Body of pancreas (tissue), 4 donors: ENCODE measurements at regions not wholly inside any gene's neighbourhood (a gene's known extent, or its start where the extent isn't known, plus 50 kb on each side); places are given as distances from the start of the nearest gene placed in this dataset.
"Not testable (repeated sequence)": the region's sequence is repeated elsewhere in the genome, so short reads cannot be mapped to it uniquely, and the experiment has no call there.

ENCODE experiments used
- ATAC-seq: fragments of 150-250 bp; one replicate; pipeline ENCODE4 v1.9.1; 2016
- DNase-seq, 4 donors: peaks; one replicate each; pipeline ENCODE4 v3.0.0-alpha.2; 2019
- H3K27ac ChIP-seq, 4 donors: fragments of 200-600 bp; sonication (generic); 1 replicate in 3 of 4; 2 replicates in 1 of 4; pipeline versions ENCODE4 v1.5.1 to v1.6.1; 2016 to 2019; ENCODE audit warnings: mild to moderate bottlenecking in 1 of 4, mixed read lengths in 1 of 4, moderate library complexity in 1 of 4
- H3K27me3 ChIP-seq, 2 donors: fragments of 200-600 bp; sonication (generic); one replicate each; pipeline ENCODE4 v1.6.0; 2016; ENCODE audit warnings: mild to moderate bottlenecking in 1 of 2
- H3K36me3 ChIP-seq, 2 donors: fragments of 200-600 bp; sonication (generic); replicated peaks in 1 of 2; 2 replicates each; pipeline ENCODE4 v1.5.1; 2016; ENCODE audit warnings: low read depth in 2 of 2; ENCODE audit not compliant: insufficient read depth in 1 of 2
- H3K4me1 ChIP-seq: fragments of 200-600 bp; sonication (generic); one replicate; pipeline ENCODE4 v1.6.0; 2016
- H3K4me3 ChIP-seq, 2 donors: fragments of 200-600 bp; sonication (generic); 1 replicate in 1 of 2; 2 replicates in 1 of 2; pipeline ENCODE4 v1.5.1; 2016 to 2019
- H3K9me3 ChIP-seq, 3 donors: fragments of 200-600 bp; sonication (generic); 1 replicate in 2 of 3; 2 replicates in 1 of 3; pipeline ENCODE4 v1.5.1; 2016
- CTCF ChIP-seq, 7 experiments: fragments of 450-650 bp in 4 of 7; fragments of 200-600 bp in 3 of 7; sonication (generic) in 3 of 7; IDR thresholded peaks; one replicate each; pipeline ENCODE4 v1.5.1; 2016 to 2019; ENCODE audit warnings: antibody characterized with exemption in 7 of 7
- POLR2A ChIP-seq, 3 donors: fragments of 450-650 bp; IDR thresholded peaks; one replicate each; pipeline ENCODE4 v1.6.1; 2016; ENCODE audit warnings: antibody characterized with exemption in 3 of 3, mild to moderate bottlenecking in 2 of 3
- WGBS, 2 donors: methylation state at CpG; one replicate each; pipeline ENCODE4 v1.1.5; 2017; 5-methylcytosine and 5-hydroxymethylcytosine counted together
- intact Hi-C: fragments of 100-400 bp; cut with DNase I; formaldehyde crosslinking; loops from one replicate; pipeline ENCODE4 v1.15.1; 2023

GRCh38 chr7:150000780-150001599 is 127.2 kb downstream of the ATP6V0E2 start:
- intact Hi-C loops, H3K27me3 ChIP-seq, ATAC-seq, H3K27ac ChIP-seq, H3K4me3 ChIP-seq, H3K9me3 ChIP-seq, DNase-seq, H3K4me1 ChIP-seq, H3K36me3 ChIP-seq: not testable (repeated sequence)
- 63 to 75% methylated on average over 7 to 17 of the region's 22 CpGs for WGBS, 2 donors

- Histone ChIP-seq H3K36me3 (no peaks in the 10 kb centered on the region), H3K9me3 (no peaks in the 10 kb centered on the region), H3K4me3 (no peak overlapping the region), H3K27me3 (no peaks in the 10 kb centered on the region), H3K4me1 (no peaks in the 10 kb centered on the region), H3K27ac (no peak overlapping the region)
- DNase-seq (no peak), ATAC-seq (no peak)
- TF ChIP-seq CTCF (IDR thresholded peaks at IDR 0.05) (no peak), POLR2A (IDR thresholded peaks at IDR 0.05) (no peak)
- intact Hi-C loops, result no loop called here
- 50 to 55% methylated on average over 4 of the region's 4 CpGs for WGBS, 2 donors
These were observed 129.6 kb downstream of the ATP6V0E2 start for GRCh38 chr7:150003304-150003810.

DNA sequence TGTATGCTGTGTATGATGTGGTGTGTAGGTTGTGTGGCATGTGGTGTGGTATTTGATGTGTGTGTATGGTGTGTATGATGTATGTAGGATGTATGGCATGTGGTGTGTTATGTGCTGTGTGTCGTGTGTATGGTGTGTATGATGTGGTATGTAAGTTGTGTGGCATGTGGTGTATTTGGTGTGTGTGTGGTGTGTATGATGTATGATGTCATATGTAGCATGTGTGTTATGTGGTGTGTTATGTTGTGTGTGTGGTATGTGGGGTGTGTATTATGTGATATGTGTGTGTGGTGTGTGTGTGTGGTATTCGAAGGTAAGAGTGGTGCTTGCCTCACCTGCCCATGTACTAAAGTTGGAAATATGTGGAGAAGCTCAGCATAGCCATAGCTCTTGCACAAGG is 130.2 kb downstream of the ATP6V0E2 start:
- H3K27me3 ChIP-seq, intact Hi-C loops, H3K9me3 ChIP-seq, ATAC-seq, H3K36me3 ChIP-seq, H3K4me1 ChIP-seq, DNase-seq, H3K4me3 ChIP-seq, H3K27ac ChIP-seq: not testable (repeated sequence)
- WGBS, 2 donors, result 88 to 95% methylated on average over 2 of the region's 2 CpGs

DNA sequence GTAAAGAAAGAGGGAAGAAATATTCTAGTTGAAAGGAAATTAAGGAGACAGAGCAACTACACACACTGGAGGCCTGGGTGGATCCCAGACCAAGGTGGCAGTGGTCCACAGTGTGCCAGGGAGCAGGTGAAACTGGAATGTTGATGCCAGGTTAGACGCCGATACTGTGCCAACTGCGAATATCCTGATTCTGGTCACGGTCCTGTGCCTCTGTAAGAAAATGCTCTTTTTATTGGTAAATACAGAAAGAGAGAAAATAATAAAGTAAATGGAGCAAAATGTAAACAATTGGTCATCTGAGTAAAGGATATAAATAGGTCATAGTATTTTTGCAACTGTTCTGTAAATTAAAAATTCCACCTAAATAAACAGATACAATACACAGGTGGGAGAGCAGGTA is 131.1 kb downstream of the ATP6V0E2 start:
- 93 to 94% methylated on average over 4 of the region's 4 CpGs for WGBS, 2 donors
- H3K9me3 ChIP-seq, H3K27ac ChIP-seq, H3K4me3 ChIP-seq, ATAC-seq, DNase-seq, H3K27me3 ChIP-seq, H3K36me3 ChIP-seq, H3K4me1 ChIP-seq, intact Hi-C loops: not testable (repeated sequence)

DNA sequence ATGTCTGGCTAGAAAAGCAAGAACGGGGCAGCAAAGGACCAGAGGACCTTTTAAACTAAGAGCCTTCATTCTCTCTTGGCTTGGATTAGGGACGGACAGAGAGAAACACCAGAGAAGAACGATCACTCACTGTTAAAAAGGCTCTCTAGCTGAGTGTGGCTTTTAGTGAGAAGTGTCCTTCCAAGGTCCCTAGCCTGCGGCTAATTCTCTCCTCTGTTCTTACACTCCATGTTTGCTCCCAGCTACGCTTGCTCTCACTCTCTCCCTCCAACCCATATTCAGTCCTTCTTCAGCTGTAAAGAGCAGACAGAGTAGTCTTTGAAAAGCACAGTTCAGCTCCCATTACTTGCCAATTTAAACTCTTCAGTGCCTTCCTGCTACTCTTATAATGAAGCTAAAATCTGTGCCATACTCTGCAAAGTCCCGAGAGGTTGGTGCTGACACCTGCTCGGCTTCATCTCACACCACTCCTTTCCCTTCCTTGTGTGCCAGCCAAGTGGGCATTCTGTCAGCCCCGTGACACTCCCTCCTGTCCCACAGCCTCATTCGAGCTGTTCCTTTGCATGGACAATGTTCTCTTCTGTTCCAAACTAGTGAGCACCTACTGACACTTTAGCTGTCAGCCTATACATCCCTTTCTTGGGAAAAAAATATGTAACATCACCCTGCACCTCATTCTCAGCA is 136.0 kb downstream of the ATP6V0E2 start:
- WGBS, 2 donors, result 77% methylated on average over 8 to 9 of the region's 9 CpGs
- H3K36me3 ChIP-seq, ATAC-seq, H3K27me3 ChIP-seq, H3K27ac ChIP-seq, intact Hi-C loops, H3K4me1 ChIP-seq, DNase-seq, H3K9me3 ChIP-seq, H3K4me3 ChIP-seq: not testable (repeated sequence)

DNA sequence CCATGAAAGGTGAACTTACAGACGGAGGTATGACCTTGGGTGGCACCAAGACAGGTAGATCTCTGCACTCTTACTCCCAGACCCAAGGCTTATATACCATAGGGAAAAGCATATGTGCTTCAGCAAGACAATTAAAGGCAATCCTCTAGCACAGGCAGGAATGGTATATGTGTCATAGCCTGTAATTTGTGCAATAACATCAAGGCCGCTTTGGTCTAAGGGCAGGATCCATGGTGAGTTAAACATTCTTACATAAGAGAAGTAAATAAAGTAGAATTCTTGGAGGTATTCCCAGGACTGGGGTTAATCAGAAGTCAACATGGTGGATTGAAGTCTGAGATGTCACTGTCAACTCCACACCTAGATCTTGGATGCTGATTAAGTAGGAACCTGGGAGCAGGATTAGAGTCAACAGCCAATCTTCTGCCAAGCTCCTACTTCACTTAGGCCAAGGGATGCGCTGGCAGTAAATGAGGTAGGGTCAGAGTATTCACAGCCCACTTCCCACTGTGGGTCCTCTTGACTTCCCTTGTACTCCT is 143.0 kb downstream of the ATP6V0E2 start:
- H3K4me1 ChIP-seq, result peaks cover 13% of the 10 kb centered on the region
- H3K27ac ChIP-seq, H3K4me3 ChIP-seq, H3K27me3 ChIP-seq, H3K9me3 ChIP-seq, intact Hi-C loops, H3K36me3 ChIP-seq: not testable (repeated sequence)
- ATAC-seq (peak; percentile 69), DNase-seq (peak in 1 of 4 donors; percentile 13)
- 61 to 68% methylated on average over 3 of the region's 3 CpGs for WGBS, 2 donors

DNA sequence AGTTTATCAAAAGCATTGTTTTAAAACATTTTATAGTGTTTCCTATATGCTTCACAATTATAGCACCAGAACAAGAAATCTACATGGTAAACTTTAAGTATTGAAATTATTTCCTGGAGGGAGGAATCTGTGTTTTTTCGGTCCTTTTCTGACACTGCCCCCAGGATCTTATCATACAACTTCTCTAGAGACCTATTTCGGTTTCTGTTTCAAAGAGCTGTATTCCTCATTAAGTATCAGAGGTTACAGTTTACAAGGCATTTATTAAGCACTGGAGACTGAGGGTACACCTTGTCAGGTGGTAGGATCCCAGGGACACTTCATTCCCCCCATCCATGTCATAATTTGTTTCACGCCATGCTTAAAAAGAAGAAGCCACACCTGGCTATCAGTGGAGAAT is 146.4 kb downstream of the ATP6V0E2 start:
- H3K27me3 ChIP-seq, ATAC-seq, H3K36me3 ChIP-seq, H3K27ac ChIP-seq, DNase-seq, H3K4me3 ChIP-seq, intact Hi-C loops, H3K9me3 ChIP-seq: not testable (repeated sequence)
- peaks cover 13% of the 10 kb centered on the region for H3K4me1 ChIP-seq
- WGBS, 2 donors, result 72 to 83% methylated on average over 3 of the region's 3 CpGs

DNA sequence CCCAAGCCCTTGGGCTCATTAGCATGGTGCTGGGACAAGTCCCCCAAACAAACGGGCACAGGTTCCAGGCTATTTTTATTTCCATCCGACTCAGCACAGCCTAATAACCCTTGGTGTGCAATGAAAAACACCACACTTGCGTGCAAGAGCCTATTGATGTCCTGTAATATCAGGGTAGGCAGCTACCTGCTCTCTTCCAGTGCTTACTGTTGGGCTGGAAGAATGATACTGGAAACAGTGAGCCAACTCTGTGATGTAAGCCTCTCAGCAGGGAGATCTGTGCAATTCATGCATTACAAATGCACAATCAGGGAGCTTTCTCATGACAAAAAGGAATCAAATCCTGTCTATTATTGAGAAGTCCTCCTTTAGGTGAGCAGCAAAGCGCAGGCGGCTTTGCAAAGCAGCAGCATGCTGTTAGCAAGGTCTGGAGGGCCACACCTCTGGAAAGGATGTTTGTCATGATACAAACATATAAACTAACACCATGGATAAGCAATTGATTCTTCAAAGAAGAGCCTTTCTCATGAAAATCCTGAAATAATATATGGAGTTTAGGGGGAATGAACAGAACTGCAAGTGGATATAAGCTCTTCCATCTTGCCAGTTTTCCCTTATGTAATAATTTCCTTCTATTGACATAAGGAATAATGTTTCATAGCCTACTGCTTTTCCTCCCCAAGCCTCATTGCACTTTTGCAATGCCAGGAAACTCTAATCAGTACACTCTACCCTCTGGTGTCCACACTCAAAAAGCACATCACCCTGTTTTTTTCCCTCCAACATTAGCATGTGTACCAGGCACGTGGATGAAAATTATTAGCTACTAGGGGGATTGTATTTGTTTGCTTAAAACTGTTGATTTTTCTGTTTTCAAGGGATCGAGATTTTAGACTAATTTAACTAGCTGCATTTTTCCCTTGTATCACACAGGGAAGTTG is 151.1 kb downstream of the ATP6V0E2 start:
- WGBS, 2 donors, result 72 to 76% methylated on average over 4 of the region's 7 CpGs
- H3K36me3 ChIP-seq, H3K4me3 ChIP-seq, H3K4me1 ChIP-seq, H3K9me3 ChIP-seq, ATAC-seq, H3K27ac ChIP-seq, intact Hi-C loops, H3K27me3 ChIP-seq, DNase-seq: not testable (repeated sequence)

DNA sequence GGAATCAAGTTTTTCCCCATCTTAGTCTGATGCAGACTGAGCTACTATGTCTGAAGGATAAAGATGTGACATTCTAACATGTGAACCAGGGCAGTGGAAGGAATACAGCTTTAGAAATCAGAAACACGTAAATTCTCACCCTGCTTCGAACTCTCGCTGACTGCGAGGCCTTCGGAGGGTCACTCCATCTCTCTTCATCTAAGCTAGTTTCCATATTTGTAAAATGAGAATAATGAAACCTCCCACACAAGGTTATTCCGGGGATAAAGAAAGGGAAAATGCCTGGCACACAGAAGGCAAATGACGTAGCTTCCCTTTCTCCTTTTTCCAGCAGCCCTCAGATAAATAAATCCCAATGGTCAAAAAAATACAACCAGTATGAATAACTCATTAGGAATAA is 152.0 kb downstream of the ATP6V0E2 start:
- H3K4me3 ChIP-seq, ATAC-seq, H3K27ac ChIP-seq, H3K9me3 ChIP-seq, H3K4me1 ChIP-seq, DNase-seq, intact Hi-C loops, H3K27me3 ChIP-seq, H3K36me3 ChIP-seq: not testable (repeated sequence)
- 91 to 94% methylated on average over 7 of the region's 7 CpGs for WGBS, 2 donors
